ENCODE measurements at regions not wholly inside any gene's neighbourhood (a gene's known extent, or its start where the extent isn't known, plus 50 kb on each side); places are given as distances from the start of the nearest gene placed in this dataset.

DNA sequence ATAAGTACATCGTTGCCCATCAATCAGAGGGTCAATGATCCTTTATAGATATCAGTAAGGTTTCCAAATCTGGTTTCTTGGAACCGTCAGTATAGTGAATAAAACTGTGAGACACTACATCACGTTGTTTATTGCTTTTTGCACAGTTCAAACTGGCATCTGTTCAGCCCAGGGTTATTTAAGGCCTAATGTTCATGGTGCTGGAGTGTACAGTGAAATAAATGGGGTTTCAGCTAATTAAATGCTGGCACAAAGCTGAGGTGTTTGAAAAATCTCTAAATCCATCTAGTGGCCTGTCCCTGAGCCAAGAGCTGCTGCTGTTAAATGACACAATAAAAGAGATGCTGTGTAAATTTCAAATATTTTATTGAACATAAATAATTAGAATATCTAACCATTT, 69.9 kb downstream of the RPS29 start:
- Histone ChIP-seq H3F3A (replicated peaks; ENCODE audit: insufficient read depth) (peaks cover 6% of the 10 kb centered on the region), H3K4me1 (ENCODE audit: control insufficient read depth in 1 of 2, insufficient read depth in 2 of 2, low read depth in 1 of 2, low read length in 1 of 2) (no peaks in the 10 kb centered on the region), H2AFZ (ENCODE audit: low read depth) (no peak overlapping the region), H3K9me2 (no peaks in the 10 kb centered on the region), H3K9ac (no peak overlapping the region), H3K27me3 (ENCODE audit: insufficient read depth) (no peaks in the 10 kb centered on the region; the same call in 1 of the 2 replicates), H3K27ac (ENCODE audit: low read depth in 2 of 2, low read length in 1 of 2) (no peak overlapping the region), H4K20me1 (ENCODE audit: insufficient read depth) (no peaks in the 10 kb centered on the region), H3K79me2 (ENCODE audit: insufficient read depth) (no peaks in the 10 kb centered on the region), H3K9me3 (no peaks in the 10 kb centered on the region), H3K36me3 (replicated peaks in 1 of 2; ENCODE audit: control insufficient read depth in 1 of 2, insufficient read depth in 2 of 2, low read length in 1 of 2) (no peaks in the 10 kb centered on the region), H3K4me3 (ENCODE audit: low read depth in 2 of 2, low read length in 1 of 2) (no peak overlapping the region), H3K4me2 (no peak overlapping the region)
- WGBS (ENCODE audit: low lambda C conversion rate): 29% methylated on average over 3 of the region's 3 CpGs
- POLR2A ChIA-PET: no interaction called here
- TF ChIP-seq, protein P1, sequence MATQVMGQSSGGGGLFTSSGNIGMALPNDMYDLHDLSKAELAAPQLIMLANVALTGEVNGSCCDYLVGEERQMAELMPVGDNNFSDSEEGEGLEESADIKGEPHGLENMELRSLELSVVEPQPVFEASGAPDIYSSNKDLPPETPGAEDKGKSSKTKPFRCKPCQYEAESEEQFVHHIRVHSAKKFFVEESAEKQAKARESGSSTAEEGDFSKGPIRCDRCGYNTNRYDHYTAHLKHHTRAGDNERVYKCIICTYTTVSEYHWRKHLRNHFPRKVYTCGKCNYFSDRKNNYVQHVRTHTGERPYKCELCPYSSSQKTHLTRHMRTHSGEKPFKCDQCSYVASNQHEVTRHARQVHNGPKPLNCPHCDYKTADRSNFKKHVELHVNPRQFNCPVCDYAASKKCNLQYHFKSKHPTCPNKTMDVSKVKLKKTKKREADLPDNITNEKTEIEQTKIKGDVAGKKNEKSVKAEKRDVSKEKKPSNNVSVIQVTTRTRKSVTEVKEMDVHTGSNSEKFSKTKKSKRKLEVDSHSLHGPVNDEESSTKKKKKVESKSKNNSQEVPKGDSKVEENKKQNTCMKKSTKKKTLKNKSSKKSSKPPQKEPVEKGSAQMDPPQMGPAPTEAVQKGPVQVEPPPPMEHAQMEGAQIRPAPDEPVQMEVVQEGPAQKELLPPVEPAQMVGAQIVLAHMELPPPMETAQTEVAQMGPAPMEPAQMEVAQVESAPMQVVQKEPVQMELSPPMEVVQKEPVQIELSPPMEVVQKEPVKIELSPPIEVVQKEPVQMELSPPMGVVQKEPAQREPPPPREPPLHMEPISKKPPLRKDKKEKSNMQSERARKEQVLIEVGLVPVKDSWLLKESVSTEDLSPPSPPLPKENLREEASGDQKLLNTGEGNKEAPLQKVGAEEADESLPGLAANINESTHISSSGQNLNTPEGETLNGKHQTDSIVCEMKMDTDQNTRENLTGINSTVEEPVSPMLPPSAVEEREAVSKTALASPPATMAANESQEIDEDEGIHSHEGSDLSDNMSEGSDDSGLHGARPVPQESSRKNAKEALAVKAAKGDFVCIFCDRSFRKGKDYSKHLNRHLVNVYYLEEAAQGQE (IDR thresholded peaks at IDR 0.05; ENCODE audit: low read depth, low read length): no peak
- TF ChIP-seq NRF1 (IDR thresholded peaks at IDR 0.05; ENCODE audit: low read depth, low read length): no peak
- TF ChIP-seq RXRA (IDR thresholded peaks at IDR 0.05; ENCODE audit: borderline replicate concordance, low read depth): no peak
- TF ChIP-seq FOSL2 (IDR thresholded peaks at IDR 0.05; ENCODE audit: borderline replicate concordance, low read depth): no peak
- no peak for TF ChIP-seq TAF1 (IDR thresholded peaks at IDR 0.05; ENCODE audit: borderline replicate concordance, low read depth, low read length)
- no peak for TF ChIP-seq ELF1 (IDR thresholded peaks at IDR 0.05)
- TF ChIP-seq FOXM1 (IDR thresholded peaks at IDR 0.05; ENCODE audit: low read depth): no peak
- TF ChIP-seq SMC3 (IDR thresholded peaks at IDR 0.05; ENCODE audit: low read depth, low read length): no peak
- no peak for TF ChIP-seq RFX5 (IDR thresholded peaks at IDR 0.05; ENCODE audit: low read length)
- TF ChIP-seq EP300 (IDR thresholded peaks at IDR 0.05; ENCODE audit: borderline replicate concordance in 1 of 2, low read depth in 1 of 2, low read length in 1 of 2): no peak
- TF ChIP-seq MEF2A (IDR thresholded peaks at IDR 0.05; ENCODE audit: borderline replicate concordance, low read depth): no peak
- TF ChIP-seq JUND (IDR thresholded peaks at IDR 0.05): no peak
- TF ChIP-seq SIN3A (IDR thresholded peaks at IDR 0.05; ENCODE audit: borderline replicate concordance, low read depth, low read length): no peak
- TF ChIP-seq RCOR1 (IDR thresholded peaks at IDR 0.05; ENCODE audit: low read length): no peak
- TF ChIP-seq, protein P2, sequence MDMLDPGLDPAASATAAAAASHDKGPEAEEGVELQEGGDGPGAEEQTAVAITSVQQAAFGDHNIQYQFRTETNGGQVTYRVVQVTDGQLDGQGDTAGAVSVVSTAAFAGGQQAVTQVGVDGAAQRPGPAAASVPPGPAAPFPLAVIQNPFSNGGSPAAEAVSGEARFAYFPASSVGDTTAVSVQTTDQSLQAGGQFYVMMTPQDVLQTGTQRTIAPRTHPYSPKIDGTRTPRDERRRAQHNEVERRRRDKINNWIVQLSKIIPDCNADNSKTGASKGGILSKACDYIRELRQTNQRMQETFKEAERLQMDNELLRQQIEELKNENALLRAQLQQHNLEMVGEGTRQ (IDR thresholded peaks at IDR 0.05; ENCODE audit: borderline replicate concordance, low read depth, low read length): no peak
- TF ChIP-seq, protein P3, sequence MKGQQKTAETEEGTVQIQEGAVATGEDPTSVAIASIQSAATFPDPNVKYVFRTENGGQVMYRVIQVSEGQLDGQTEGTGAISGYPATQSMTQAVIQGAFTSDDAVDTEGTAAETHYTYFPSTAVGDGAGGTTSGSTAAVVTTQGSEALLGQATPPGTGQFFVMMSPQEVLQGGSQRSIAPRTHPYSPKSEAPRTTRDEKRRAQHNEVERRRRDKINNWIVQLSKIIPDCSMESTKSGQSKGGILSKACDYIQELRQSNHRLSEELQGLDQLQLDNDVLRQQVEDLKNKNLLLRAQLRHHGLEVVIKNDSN (IDR thresholded peaks at IDR 0.05; ENCODE audit: borderline replicate concordance, low read depth): no peak
- TF ChIP-seq, protein P4, sequence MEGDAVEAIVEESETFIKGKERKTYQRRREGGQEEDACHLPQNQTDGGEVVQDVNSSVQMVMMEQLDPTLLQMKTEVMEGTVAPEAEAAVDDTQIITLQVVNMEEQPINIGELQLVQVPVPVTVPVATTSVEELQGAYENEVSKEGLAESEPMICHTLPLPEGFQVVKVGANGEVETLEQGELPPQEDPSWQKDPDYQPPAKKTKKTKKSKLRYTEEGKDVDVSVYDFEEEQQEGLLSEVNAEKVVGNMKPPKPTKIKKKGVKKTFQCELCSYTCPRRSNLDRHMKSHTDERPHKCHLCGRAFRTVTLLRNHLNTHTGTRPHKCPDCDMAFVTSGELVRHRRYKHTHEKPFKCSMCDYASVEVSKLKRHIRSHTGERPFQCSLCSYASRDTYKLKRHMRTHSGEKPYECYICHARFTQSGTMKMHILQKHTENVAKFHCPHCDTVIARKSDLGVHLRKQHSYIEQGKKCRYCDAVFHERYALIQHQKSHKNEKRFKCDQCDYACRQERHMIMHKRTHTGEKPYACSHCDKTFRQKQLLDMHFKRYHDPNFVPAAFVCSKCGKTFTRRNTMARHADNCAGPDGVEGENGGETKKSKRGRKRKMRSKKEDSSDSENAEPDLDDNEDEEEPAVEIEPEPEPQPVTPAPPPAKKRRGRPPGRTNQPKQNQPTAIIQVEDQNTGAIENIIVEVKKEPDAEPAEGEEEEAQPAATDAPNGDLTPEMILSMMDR (IDR thresholded peaks at IDR 0.05): no peak
- TF ChIP-seq RAD21 (IDR thresholded peaks at IDR 0.05; ENCODE audit: low read length): no peak
- no peak for TF ChIP-seq TEAD4 (IDR thresholded peaks at IDR 0.05; ENCODE audit: borderline replicate concordance, insufficient read depth)
- TF ChIP-seq CHD2 (IDR thresholded peaks at IDR 0.05; ENCODE audit: low read length, partially characterized antibody): no peak
- no peak for DNase-seq
- CTCF ChIA-PET: interaction anchor here (2.7 kb wide), 1 partner anchor 18 kb away, joined by 11 read pairs; no protein-coding TSS in a partner anchor

All from SK-N-SH (cell line).